Breast epithelium (tissue), 4 donors: ENCODE measurements at regions not wholly inside any gene's neighbourhood (a gene's known extent, or its start where the extent isn't known, plus 50 kb on each side); places are given as distances from the start of the nearest gene placed in this dataset.
A peak's percentile ranks its signal among the peaks of the same experiment; 100 is the strongest.

ENCODE experiments used
- DNase-seq, 2 donors: peaks; one replicate each; pipeline ENCODE4 v3.0.0-alpha.2; 2019; ENCODE audit warnings: low spot score in 2 of 2
- H3K27ac ChIP-seq, 2 donors: fragments of 200-600 bp; sonication (generic) in 1 of 2; one replicate each; pipeline ENCODE4 v1.5.1; 2016 to 2019; ENCODE audit warnings: mild to moderate bottlenecking in 1 of 2
- H3K27me3 ChIP-seq, 2 donors: fragments of 200-600 bp; sonication (generic) in 1 of 2; one replicate each; pipeline versions ENCODE4 v1.5.1 to v1.6.0; 2017 to 2019; ENCODE audit warnings: control low read depth in 1 of 2, mild to moderate bottlenecking in 1 of 2
- H3K36me3 ChIP-seq: fragments of 200-600 bp; one replicate; pipeline ENCODE4 v1.5.1; 2019
- H3K4me1 ChIP-seq, 2 donors: fragments of 200-600 bp; sonication (generic); one replicate each; pipeline ENCODE4 v1.5.1; 2016 to 2019; ENCODE audit warnings: control low read depth in 1 of 2
- H3K4me3 ChIP-seq, 3 donors: fragments of 200-600 bp; sonication (generic); 1 replicate in 2 of 3; 2 replicates in 1 of 3; pipeline ENCODE4 v1.5.1; 2016 to 2019; ENCODE audit warnings: mild to moderate bottlenecking in 3 of 3, moderate library complexity in 2 of 3
- H3K9me3 ChIP-seq, 2 donors: fragments of 200-600 bp; sonication (generic) in 1 of 2; one replicate each; pipeline ENCODE4 v1.5.1; 2016 to 2019; ENCODE audit warnings: control low read depth in 1 of 2
- CTCF ChIP-seq, 3 donors: fragments of 450-650 bp; IDR thresholded peaks; one replicate each; pipeline ENCODE4 v1.5.1; 2016 to 2017; ENCODE audit warnings: antibody characterized with exemption in 3 of 3, mild to moderate bottlenecking in 3 of 3, moderate library complexity in 3 of 3
- POLR2A ChIP-seq: fragments of 450-650 bp; IDR thresholded peaks from one replicate; pipeline ENCODE4 v1.6.1; 2016; ENCODE audit warnings: antibody characterized with exemption, mild to moderate bottlenecking, moderate library complexity
- POLR2AphosphoS5 ChIP-seq, 3 donors: sonication (generic); formaldehyde crosslinking; IDR thresholded peaks; one replicate each; pipeline ENCODE4 v1.6.1; 2017; ENCODE audit warnings: antibody characterized with exemption in 3 of 3
- intact Hi-C: fragments of 100-400 bp; cut with DNase I; formaldehyde crosslinking; loops from one replicate; pipeline ENCODE4 v1.15.1; 2023; ENCODE audit warnings: low total_unique reads

- Histone ChIP-seq H3K4me3 (no peak overlapping the region), H3K9me3 (no peaks in the 10 kb centered on the region), H3K36me3 (no peaks in the 10 kb centered on the region), H3K4me1 (no peaks in the 10 kb centered on the region), H3K27me3 (no peaks in the 10 kb centered on the region), H3K27ac (peak overlapping the region in 1 of 2 donors; percentile 73)
- intact Hi-C loops: no loop called here
- DNase-seq: peak in 1 of 2 donors; percentile 20
- TF ChIP-seq POLR2A (no peak), POLR2AphosphoS5 (IDR thresholded peaks at IDR 0.05) (no peak), CTCF (IDR thresholded peaks at IDR 0.05) (no peak)
These were observed 153.0 kb upstream of the TUT7 start for GRCh38 chr9:86507212-86507630.

GRCh38 chr9:86503942-86504341 is 149.7 kb upstream of the TUT7 start:
- DNase-seq: no peak
- Histone ChIP-seq H3K27ac (no peak overlapping the region), H3K27me3 (no peaks in the 10 kb centered on the region), H3K4me1 (no peaks in the 10 kb centered on the region), H3K9me3 (no peaks in the 10 kb centered on the region), H3K4me3 (no peak overlapping the region), H3K36me3 (no peaks in the 10 kb centered on the region)
- intact Hi-C loops: no loop called here
- no peak for TF ChIP-seq POLR2A
- TF ChIP-seq POLR2AphosphoS5 (IDR thresholded peaks at IDR 0.05): no peak
- TF ChIP-seq CTCF (IDR thresholded peaks at IDR 0.05): no peak

- Histone ChIP-seq H3K36me3 (no peaks in the 10 kb centered on the region), H3K9me3 (no peaks in the 10 kb centered on the region), H3K4me1 (no peaks in the 10 kb centered on the region), H3K27ac (no peak overlapping the region), H3K27me3 (no peaks in the 10 kb centered on the region), H3K4me3 (no peak overlapping the region)
- DNase-seq: no peak
- no peak for TF ChIP-seq POLR2AphosphoS5 (IDR thresholded peaks at IDR 0.05)
- TF ChIP-seq CTCF (IDR thresholded peaks at IDR 0.05): no peak
- no peak for TF ChIP-seq POLR2A
- intact Hi-C loops: no loop called here
These were observed 149.1 kb upstream of the TUT7 start for GRCh38 chr9:86503314-86503713.

- Histone ChIP-seq H3K4me1 (no peaks in the 10 kb centered on the region), H3K36me3 (no peaks in the 10 kb centered on the region), H3K27ac (peak overlapping the region; percentile 48 to 72), H3K27me3 (no peaks in the 10 kb centered on the region), H3K9me3 (no peaks in the 10 kb centered on the region), H3K4me3 (no peak overlapping the region)
- intact Hi-C loops: no loop called here
- no peak for DNase-seq
- TF ChIP-seq CTCF (IDR thresholded peaks at IDR 0.05): no peak
- TF ChIP-seq POLR2A: no peak
- no peak for TF ChIP-seq POLR2AphosphoS5 (IDR thresholded peaks at IDR 0.05)
These were observed 146.6 kb upstream of the TUT7 start for GRCh38 chr9:86500667-86501435.

GRCh38 chr9:86500031-86500430 is 145.8 kb upstream of the TUT7 start:
- no peak for TF ChIP-seq CTCF (IDR thresholded peaks at IDR 0.05)
- TF ChIP-seq POLR2AphosphoS5 (IDR thresholded peaks at IDR 0.05): no peak
- TF ChIP-seq POLR2A: no peak
- intact Hi-C loops: no loop called here
- DNase-seq: no peak
- Histone ChIP-seq H3K27ac (no peak overlapping the region), H3K27me3 (no peaks in the 10 kb centered on the region), H3K4me1 (no peaks in the 10 kb centered on the region), H3K4me3 (no peak overlapping the region), H3K9me3 (no peaks in the 10 kb centered on the region), H3K36me3 (no peaks in the 10 kb centered on the region)
